OCI-LY3 (cell line): ENCODE measurements at regions not wholly inside any gene's neighbourhood (a gene's known extent, or its start where the extent isn't known, plus 50 kb on each side); places are given as distances from the start of the nearest gene placed in this dataset.

Experiments
- EZH2phosphoT487 ChIP-seq: fragments of 200-600 bp; shearing (Covaris generic); IDR thresholded peaks from 2 replicates; pipeline ENCODE4 v1.6.1; 2018; ENCODE audit warnings: antibody characterized with exemption, mixed run types, low read depth
- TF ChIP-seq, protein P1 (sequence below): fragments of 200-600, 300-600 bp; sonication (generic); IDR thresholded peaks from 2 replicates; pipeline ENCODE4 v1.5.1; 2014; ENCODE audit warnings: antibody characterized with exemption, low read length, low read depth

DNA sequence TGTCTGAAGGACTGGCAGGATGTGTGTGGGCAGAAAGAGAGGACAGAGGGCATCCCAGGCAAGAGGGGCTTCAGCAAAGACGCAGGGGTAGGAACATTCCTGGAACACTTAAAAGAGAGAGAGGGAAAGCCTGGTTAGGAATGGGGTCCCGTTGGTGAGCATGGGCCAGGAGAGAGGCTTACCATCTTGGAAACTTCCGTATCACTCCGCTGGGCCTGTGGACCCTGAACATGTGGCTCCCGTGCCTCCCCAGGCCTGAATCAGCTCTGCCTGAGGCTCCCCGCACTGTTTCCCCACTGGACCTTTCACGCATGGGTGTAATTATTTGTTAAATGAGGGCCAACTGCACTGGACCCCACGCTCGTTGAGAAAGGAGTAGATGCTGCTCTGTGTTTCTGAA lies 191.1 kb upstream of the GLI2 start:
- TF ChIP-seq, protein P1, sequence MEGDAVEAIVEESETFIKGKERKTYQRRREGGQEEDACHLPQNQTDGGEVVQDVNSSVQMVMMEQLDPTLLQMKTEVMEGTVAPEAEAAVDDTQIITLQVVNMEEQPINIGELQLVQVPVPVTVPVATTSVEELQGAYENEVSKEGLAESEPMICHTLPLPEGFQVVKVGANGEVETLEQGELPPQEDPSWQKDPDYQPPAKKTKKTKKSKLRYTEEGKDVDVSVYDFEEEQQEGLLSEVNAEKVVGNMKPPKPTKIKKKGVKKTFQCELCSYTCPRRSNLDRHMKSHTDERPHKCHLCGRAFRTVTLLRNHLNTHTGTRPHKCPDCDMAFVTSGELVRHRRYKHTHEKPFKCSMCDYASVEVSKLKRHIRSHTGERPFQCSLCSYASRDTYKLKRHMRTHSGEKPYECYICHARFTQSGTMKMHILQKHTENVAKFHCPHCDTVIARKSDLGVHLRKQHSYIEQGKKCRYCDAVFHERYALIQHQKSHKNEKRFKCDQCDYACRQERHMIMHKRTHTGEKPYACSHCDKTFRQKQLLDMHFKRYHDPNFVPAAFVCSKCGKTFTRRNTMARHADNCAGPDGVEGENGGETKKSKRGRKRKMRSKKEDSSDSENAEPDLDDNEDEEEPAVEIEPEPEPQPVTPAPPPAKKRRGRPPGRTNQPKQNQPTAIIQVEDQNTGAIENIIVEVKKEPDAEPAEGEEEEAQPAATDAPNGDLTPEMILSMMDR = no peak
- no peak for TF ChIP-seq EZH2phosphoT487
